Calu3 (cell line): ENCODE measurements at regions not wholly inside any gene's neighbourhood (a gene's known extent, or its start where the extent isn't known, plus 50 kb on each side); places are given as distances from the start of the nearest gene placed in this dataset.
"Not testable (repeated sequence)": the region's sequence is repeated elsewhere in the genome, so short reads cannot be mapped to it uniquely, and the experiment has no call there.

Experiments
- BruUV-seq: library from RNA; stranded (reverse); fragments of 400-500 nt; replicated peaks from 2 replicates; lab custom pipeline; 2021; lab: Mats Ljungman, UMichigan
- CTCF ChIA-PET: fragments of 300-600 bp; sonication (Branson Sonifier 250); formaldehyde crosslinking; loops from one replicate; lab custom pipeline; 2022; ENCODE audit warnings: antibody characterized with exemption; lab: Charles Lee
- DNase-seq: peaks from one replicate; pipeline ENCODE4 v3.0.0; 2022
- H3K27ac Mint-ChIP-seq: one replicate; pipeline ENCODE4 v1.8.0; 2022; ENCODE audit warnings: mixed read lengths; ENCODE audit not compliant: unreplicated experiment
- H3K27me3 Mint-ChIP-seq: one replicate; pipeline ENCODE4 v1.8.0; 2022; ENCODE audit warnings: mixed read lengths; ENCODE audit not compliant: unreplicated experiment
- H3K36me3 Mint-ChIP-seq: one replicate; pipeline ENCODE4 v1.8.0; 2022; ENCODE audit warnings: mild to moderate bottlenecking, moderate library complexity, mixed read lengths; ENCODE audit not compliant: insufficient read depth, unreplicated experiment
- H3K4me1 Mint-ChIP-seq: one replicate; pipeline ENCODE4 v1.8.0; 2022; ENCODE audit warnings: mild to moderate bottlenecking, low read depth, mixed read lengths; ENCODE audit not compliant: unreplicated experiment
- H3K4me3 Mint-ChIP-seq: one replicate; pipeline ENCODE4 v1.8.0; 2022; ENCODE audit warnings: mild to moderate bottlenecking, low read depth, moderate library complexity, mixed read lengths; ENCODE audit not compliant: unreplicated experiment
- H3K9me3 Mint-ChIP-seq: one replicate; pipeline ENCODE4 v1.8.0; 2022; ENCODE audit warnings: low read depth, mixed read lengths; ENCODE audit not compliant: unreplicated experiment
- intact Hi-C: fragments of 100-400 bp; cut with micrococcal nuclease; formaldehyde crosslinking; loops from one replicate; pipeline ENCODE4 v1.10.0; 2022; ENCODE audit not compliant: unreplicated experiment
- TF ChIP-seq, protein P1 (sequence below): fragments of 200-600 bp; IDR thresholded peaks from one replicate; pipeline ENCODE4 v1.8.0; 2022; ENCODE audit warnings: antibody characterized with exemption; ENCODE audit not compliant: unreplicated experiment

DNA sequence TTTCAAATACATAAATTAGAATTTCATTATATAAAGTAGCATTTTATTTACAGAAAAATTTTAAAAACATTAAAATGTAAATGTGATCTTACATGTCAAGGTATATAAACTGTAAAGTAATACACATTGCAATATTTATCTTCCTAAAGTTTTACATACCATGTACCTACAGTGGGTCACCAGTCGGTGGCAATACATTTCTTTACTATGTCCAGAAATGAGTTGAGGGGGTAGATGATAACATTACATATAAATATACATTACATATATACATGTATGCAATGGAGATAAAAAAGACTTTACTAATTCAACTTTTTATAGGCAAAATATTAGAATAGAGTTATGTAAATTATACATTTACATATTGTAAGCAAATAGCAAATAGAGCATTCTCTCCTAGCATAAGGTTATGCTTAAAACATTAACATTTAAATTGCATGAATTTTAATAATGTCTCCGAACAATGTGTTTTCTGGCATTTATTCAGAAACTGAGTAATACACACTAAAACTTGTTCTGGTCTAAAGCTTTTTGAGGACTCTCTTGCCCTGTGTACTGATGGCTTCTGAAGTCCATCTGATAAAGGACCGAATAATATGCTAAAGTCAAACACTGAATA is 93.3 kb upstream of the NLGN1 start:
- BruUV-seq, result no TSS peak
- H3K27ac Mint-ChIP-seq, result no peak overlapping the region
- H3K4me3 Mint-ChIP-seq, result no peak overlapping the region
- H3K9me3 Mint-ChIP-seq, result no peaks in the 10 kb centered on the region
- TF ChIP-seq, protein P1, sequence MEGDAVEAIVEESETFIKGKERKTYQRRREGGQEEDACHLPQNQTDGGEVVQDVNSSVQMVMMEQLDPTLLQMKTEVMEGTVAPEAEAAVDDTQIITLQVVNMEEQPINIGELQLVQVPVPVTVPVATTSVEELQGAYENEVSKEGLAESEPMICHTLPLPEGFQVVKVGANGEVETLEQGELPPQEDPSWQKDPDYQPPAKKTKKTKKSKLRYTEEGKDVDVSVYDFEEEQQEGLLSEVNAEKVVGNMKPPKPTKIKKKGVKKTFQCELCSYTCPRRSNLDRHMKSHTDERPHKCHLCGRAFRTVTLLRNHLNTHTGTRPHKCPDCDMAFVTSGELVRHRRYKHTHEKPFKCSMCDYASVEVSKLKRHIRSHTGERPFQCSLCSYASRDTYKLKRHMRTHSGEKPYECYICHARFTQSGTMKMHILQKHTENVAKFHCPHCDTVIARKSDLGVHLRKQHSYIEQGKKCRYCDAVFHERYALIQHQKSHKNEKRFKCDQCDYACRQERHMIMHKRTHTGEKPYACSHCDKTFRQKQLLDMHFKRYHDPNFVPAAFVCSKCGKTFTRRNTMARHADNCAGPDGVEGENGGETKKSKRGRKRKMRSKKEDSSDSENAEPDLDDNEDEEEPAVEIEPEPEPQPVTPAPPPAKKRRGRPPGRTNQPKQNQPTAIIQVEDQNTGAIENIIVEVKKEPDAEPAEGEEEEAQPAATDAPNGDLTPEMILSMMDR, result no peak
- H3K27me3 Mint-ChIP-seq, result no peaks in the 10 kb centered on the region
- CTCF ChIA-PET, result no interaction called here
- no peaks in the 10 kb centered on the region for H3K36me3 Mint-ChIP-seq
- no peaks in the 10 kb centered on the region for H3K4me1 Mint-ChIP-seq
- intact Hi-C loops, result no loop called here
- DNase-seq, result no peak

DNA sequence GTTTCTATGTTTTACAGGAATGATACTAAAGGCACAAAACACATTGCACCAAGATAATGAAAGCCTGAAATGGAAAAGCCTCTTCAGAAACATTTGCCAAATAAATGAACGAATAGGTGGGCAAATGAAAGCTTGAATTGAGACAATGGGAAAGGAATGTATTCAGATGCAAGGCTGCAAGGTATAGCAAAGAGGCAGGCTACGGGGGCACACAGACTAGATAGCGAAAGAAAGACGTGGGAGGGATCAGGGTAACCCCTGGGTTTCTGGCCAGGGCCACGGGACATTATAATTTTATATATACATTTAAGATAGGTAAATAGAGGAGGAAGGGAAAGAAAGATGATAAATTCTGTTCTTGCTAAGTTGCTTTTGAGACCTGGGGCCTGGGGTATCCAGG is 95.9 kb upstream of the NLGN1 start:
- H3K4me1 Mint-ChIP-seq, result no peaks in the 10 kb centered on the region
- no peak overlapping the region for H3K4me3 Mint-ChIP-seq
- no peaks in the 10 kb centered on the region for H3K9me3 Mint-ChIP-seq
- intact Hi-C loops, result no loop called here
- H3K27ac Mint-ChIP-seq, result no peak overlapping the region
- CTCF ChIA-PET, result no interaction called here
- H3K36me3 Mint-ChIP-seq, result no peaks in the 10 kb centered on the region
- no peak for DNase-seq
- BruUV-seq, result no TSS peak
- TF ChIP-seq, protein P1, result no peak
- no peaks in the 10 kb centered on the region for H3K27me3 Mint-ChIP-seq

DNA sequence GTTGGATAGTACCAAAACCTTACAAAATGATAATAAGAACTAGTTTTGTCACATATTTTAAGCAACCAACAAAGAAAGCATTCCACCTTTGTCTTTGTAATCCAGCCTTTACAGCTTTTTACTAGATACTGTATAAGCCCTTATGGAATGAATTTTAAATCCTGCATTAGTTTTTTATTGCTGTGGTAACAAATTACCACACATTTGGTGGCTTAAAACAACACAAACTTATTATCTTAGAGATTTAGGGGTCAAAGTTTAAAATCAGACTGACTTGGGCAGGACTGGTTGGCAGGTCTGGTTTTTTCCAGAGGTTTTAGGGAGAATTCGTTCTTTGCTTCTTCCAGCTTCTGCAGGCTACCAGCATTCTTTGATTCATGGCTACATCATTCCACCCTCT is 108.5 kb upstream of the NLGN1 start:
- TF ChIP-seq, protein P1, result no peak
- H3K4me3 Mint-ChIP-seq, result no peak overlapping the region
- intact Hi-C loops, result loop anchor here (10.0 kb wide), 1 partner anchor 304 kb away; no protein-coding TSS in a partner anchor
- BruUV-seq, result no TSS peak
- no peaks in the 10 kb centered on the region for H3K36me3 Mint-ChIP-seq
- DNase-seq, result no peak
- H3K4me1 Mint-ChIP-seq, result no peaks in the 10 kb centered on the region
- H3K9me3 Mint-ChIP-seq, result peaks cover 2% of the 10 kb centered on the region
- H3K27me3 Mint-ChIP-seq, result no peaks in the 10 kb centered on the region
- H3K27ac Mint-ChIP-seq, result no peak overlapping the region
- CTCF ChIA-PET, result interaction anchor here (0.6 kb wide), 1 partner anchor 110 kb away, joined by 3 read pairs; no protein-coding TSS in a partner anchor

DNA sequence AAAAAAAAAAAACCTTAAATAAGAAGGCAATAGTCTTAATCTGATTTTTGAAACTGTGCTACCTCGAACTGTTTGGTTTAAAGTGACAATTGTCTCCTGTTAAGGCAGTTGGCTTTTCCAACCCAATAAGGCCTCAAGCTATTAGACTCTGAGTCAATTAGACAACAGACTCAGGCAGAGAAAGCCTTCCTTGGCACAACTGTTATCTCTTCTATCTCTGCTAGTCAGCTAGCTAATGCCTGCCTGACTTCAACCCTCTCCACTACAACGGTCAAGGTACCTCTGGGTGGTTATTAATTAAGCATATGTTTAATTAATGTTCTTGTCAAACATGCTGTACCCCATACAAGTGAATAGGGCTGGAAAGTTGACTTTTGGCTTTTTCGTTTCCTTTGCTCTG is 110.2 kb upstream of the NLGN1 start:
- Mint-ChIP-seq H3K9me3 (peaks cover 2% of the 10 kb centered on the region), H3K36me3 (no peaks in the 10 kb centered on the region), H3K4me3 (no peak overlapping the region), H3K4me1 (no peaks in the 10 kb centered on the region), H3K27me3 (no peaks in the 10 kb centered on the region), H3K27ac (no peak overlapping the region)
- BruUV-seq, result no TSS peak
- CTCF ChIA-PET, result interaction anchor here (0.7 kb wide), 1 partner anchor 225 kb away, joined by 3 read pairs; no protein-coding TSS in a partner anchor
- intact Hi-C loops, result loop anchor here (10.0 kb wide), 1 partner anchor 303 kb away; no protein-coding TSS in a partner anchor
- TF ChIP-seq, protein P1, result no peak
- no peak for DNase-seq

DNA sequence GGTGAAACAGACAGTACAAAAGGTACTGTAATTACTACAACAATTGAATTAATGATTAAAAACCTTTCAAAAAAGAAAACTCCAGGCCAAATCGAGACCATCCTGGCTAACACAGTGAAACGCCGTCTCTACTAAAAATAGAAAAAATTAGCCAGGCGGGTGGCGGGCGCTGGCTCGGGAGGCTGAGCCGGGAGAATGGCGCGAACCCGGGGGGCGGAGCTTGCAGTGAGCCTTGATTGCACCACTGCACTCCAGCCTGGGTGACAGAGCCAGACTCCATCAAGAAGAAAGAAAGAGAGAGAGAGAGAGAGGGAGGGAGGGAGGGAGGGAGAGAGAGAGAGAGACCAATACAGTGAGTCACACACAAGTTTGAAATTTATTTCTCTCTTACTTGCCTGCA is 111.0 kb upstream of the NLGN1 start:
- H3K27me3 Mint-ChIP-seq, H3K9me3 Mint-ChIP-seq, CTCF ChIA-PET, BruUV-seq, DNase-seq, H3K36me3 Mint-ChIP-seq, H3K27ac Mint-ChIP-seq, H3K4me3 Mint-ChIP-seq, H3K4me1 Mint-ChIP-seq: not testable (repeated sequence)
- intact Hi-C loops, result loop anchor here (10.0 kb wide), 1 partner anchor 302 kb away; no protein-coding TSS in a partner anchor
